Caco-2 (cell line): ENCODE measurements at regions not wholly inside any gene's neighbourhood (a gene's known extent, or its start where the extent isn't known, plus 50 kb on each side); places are given as distances from the start of the nearest gene placed in this dataset.
"Not testable (repeated sequence)": the region's sequence is repeated elsewhere in the genome, so short reads cannot be mapped to it uniquely, and the experiment has no call there.

Experiments used
- BruUV-seq: library from RNA; stranded (reverse); fragments of 400-500 nt; replicated peaks from 2 replicates; lab custom pipeline; 2021; lab: Mats Ljungman, UMichigan
- CTCF ChIA-PET: fragments of 300-600 bp; sonication (Branson Sonifier 250); formaldehyde crosslinking; loops from one replicate; lab custom pipeline; 2022; ENCODE audit warnings: antibody characterized with exemption; lab: Charles Lee
- POLR2A ChIA-PET: fragments of 300-600 bp; sonication (Branson Sonifier 250); formaldehyde crosslinking; loops from one replicate; lab custom pipeline; 2022; ENCODE audit warnings: antibody characterized with exemption; lab: Charles Lee
- DNase-seq, 2 experiments: peaks; one replicate each; pipeline versions ENCODE4 v3.0.0 to v3.0.0-alpha.2; 2020 to 2022
- H3K27me3 ChIP-seq: replicated peaks from 2 replicates; pipeline ENCODE4 v1.6.0; 2011; ENCODE audit warnings: low read length; ENCODE audit not compliant: control insufficient read depth, insufficient read depth
- H3K36me3 ChIP-seq: 2 replicates; pipeline ENCODE4 v1.5.1; 2011; ENCODE audit warnings: low read length; ENCODE audit not compliant: control insufficient read depth, insufficient read depth
- H3K4me1 ChIP-seq: fragments of 250-450 bp; sonication (Bioruptor Pico); 2 replicates; pipeline ENCODE4 v1.5.1; 2020; ENCODE audit warnings: mild to moderate bottlenecking
- H3K4me3 ChIP-seq: 2 replicates; pipeline ENCODE4 v1.5.1; 2011; ENCODE audit warnings: low read depth, mild to moderate bottlenecking, control low read depth, low read length
- H3K9me3 ChIP-seq: fragments of 250-450 bp; sonication (Bioruptor Pico); 2 replicates; pipeline ENCODE4 v1.5.1; 2020; ENCODE audit warnings: mild to moderate bottlenecking, moderate library complexity
- H3K27ac Mint-ChIP-seq: one replicate; pipeline ENCODE4 v1.8.0; 2022; ENCODE audit warnings: mixed read lengths; ENCODE audit not compliant: unreplicated experiment
- H3K27me3 Mint-ChIP-seq: one replicate; pipeline ENCODE4 v1.8.0; 2022; ENCODE audit warnings: mixed read lengths; ENCODE audit not compliant: insufficient read depth, unreplicated experiment
- H3K36me3 Mint-ChIP-seq: one replicate; pipeline ENCODE4 v1.8.0; 2022; ENCODE audit warnings: mild to moderate bottlenecking, mixed read lengths; ENCODE audit not compliant: insufficient read depth, unreplicated experiment
- H3K4me1 Mint-ChIP-seq: one replicate; pipeline ENCODE4 v1.8.0; 2022; ENCODE audit warnings: low read depth, mixed read lengths; ENCODE audit not compliant: unreplicated experiment
- H3K4me3 Mint-ChIP-seq: one replicate; pipeline ENCODE4 v1.8.0; 2022; ENCODE audit warnings: mild to moderate bottlenecking, moderate library complexity, mixed read lengths; ENCODE audit not compliant: unreplicated experiment
- H3K9me3 Mint-ChIP-seq: one replicate; pipeline ENCODE4 v1.8.0; 2022; ENCODE audit warnings: mixed read lengths; ENCODE audit not compliant: unreplicated experiment
- intact Hi-C: fragments of 100-400 bp; cut with micrococcal nuclease; formaldehyde crosslinking; loops from one replicate; pipeline ENCODE4 v1.10.0; 2022; ENCODE audit not compliant: unreplicated experiment
- TF ChIP-seq, protein P1 (sequence below), 2 experiments: fragments of 200-600 bp in 1 of 2; IDR thresholded peaks; 1 replicate in 1 of 2; 2 replicates in 1 of 2; pipeline versions ENCODE4 v1.5.1 to v1.8.0; 2011 to 2022; ENCODE audit warnings: antibody characterized with exemption in 1 of 2, control low read depth in 1 of 2, inconsistent platforms in 1 of 2, low read depth in 1 of 2, low read length in 1 of 2, mild to moderate bottlenecking in 1 of 2, moderate library complexity in 1 of 2; ENCODE audit not compliant: insufficient read depth in 1 of 2, severe bottlenecking in 1 of 2, unreplicated experiment in 1 of 2

DNA sequence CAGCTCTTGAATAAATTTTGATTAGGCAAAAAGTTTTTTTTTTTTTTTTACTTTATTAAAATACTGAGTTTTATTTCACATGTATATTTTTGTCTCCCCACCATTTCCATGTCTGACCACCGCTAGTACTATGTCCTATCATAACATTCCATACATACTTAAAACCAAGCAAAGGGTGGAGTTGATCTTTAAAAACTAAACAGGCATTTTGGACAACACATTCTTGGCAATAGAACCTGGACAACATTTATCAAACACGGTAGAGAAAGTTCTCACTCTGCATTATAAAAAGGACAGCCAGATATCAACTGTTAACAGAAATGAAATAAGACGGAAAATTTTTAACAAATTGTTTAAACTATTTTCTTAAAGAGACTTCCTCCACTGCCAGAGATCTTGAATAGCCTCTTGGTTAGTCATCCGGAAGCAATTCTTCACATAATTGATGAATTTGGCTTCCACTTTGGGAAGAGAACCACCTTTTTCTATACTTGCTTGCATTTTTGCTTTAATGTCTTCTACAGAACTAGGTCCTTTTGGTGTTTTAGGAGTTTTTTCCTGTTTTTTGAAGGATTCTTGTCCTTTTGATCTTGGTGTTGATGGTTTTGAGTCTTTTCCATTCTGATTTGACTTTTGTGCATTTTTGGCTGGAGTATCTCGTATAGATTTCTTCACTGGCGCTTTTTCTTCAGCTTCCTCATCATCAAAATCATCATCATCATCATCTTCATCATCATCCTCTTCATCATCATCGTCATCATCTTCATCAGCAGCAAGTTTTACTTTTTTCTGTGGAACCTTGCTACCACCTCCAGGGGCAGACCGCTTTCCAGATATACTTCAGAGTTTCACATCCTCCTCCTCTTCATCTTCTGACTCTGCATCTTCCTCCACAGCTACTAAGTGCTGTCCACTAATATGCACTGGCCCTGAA is 58.7 kb downstream of the POU5F2 start:
- POLR2A ChIA-PET, DNase-seq, H3K36me3 ChIP-seq, H3K27me3 Mint-ChIP-seq, H3K27ac Mint-ChIP-seq, H3K4me1 Mint-ChIP-seq, H3K4me3 ChIP-seq, H3K36me3 Mint-ChIP-seq, CTCF ChIA-PET, H3K9me3 Mint-ChIP-seq, H3K27me3 ChIP-seq, H3K4me3 Mint-ChIP-seq, H3K9me3 ChIP-seq, H3K4me1 ChIP-seq: not testable (repeated sequence)
- TSS peak; percentile 95 for BruUV-seq
- intact Hi-C loops = loop anchor here (5.0 kb wide), 1 partner anchor 100 kb away; the partner anchor contains the start of genes NR2F1 and NR2F1-AS1

DNA sequence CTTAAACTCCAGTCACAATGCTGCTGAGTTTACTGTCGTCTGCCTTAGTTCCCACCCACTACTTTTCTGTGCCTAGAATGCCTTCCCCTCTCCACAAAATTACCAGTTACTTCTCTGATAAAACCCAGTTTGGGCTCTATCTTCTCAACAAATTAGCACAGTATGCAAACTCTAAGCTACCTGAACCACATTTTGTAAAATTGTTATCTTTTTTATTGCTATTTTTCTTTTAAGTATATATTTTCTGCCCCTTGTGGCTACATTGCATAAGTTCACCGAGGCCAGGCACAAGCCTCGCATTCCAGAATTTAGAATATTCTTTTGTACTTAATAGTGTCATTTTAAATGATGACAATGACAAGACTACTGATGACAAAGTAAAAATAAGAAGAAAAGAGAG is 60.0 kb downstream of the POU5F2 start:
- DNase-seq = no peak
- Mint-ChIP-seq H3K4me3 (no peak overlapping the region), H3K9me3 (no peaks in the 10 kb centered on the region), H3K36me3 (no peaks in the 10 kb centered on the region), H3K27me3 (no peaks in the 10 kb centered on the region), H3K27ac (no peak overlapping the region), H3K4me1 (no peaks in the 10 kb centered on the region)
- Histone ChIP-seq H3K9me3 (no peaks in the 10 kb centered on the region), H3K4me3 (no peak overlapping the region), H3K27me3 (no peaks in the 10 kb centered on the region), H3K36me3 (no peaks in the 10 kb centered on the region), H3K4me1 (no peaks in the 10 kb centered on the region)
- TF ChIP-seq, protein P1, sequence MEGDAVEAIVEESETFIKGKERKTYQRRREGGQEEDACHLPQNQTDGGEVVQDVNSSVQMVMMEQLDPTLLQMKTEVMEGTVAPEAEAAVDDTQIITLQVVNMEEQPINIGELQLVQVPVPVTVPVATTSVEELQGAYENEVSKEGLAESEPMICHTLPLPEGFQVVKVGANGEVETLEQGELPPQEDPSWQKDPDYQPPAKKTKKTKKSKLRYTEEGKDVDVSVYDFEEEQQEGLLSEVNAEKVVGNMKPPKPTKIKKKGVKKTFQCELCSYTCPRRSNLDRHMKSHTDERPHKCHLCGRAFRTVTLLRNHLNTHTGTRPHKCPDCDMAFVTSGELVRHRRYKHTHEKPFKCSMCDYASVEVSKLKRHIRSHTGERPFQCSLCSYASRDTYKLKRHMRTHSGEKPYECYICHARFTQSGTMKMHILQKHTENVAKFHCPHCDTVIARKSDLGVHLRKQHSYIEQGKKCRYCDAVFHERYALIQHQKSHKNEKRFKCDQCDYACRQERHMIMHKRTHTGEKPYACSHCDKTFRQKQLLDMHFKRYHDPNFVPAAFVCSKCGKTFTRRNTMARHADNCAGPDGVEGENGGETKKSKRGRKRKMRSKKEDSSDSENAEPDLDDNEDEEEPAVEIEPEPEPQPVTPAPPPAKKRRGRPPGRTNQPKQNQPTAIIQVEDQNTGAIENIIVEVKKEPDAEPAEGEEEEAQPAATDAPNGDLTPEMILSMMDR (IDR thresholded peaks at IDR 0.05; ENCODE audit: insufficient read depth in 1 of 2, low read depth in 1 of 2, low read length in 1 of 2, severe bottlenecking in 1 of 2, unreplicated experiment in 1 of 2) = peak; percentile 32 to 52
- intact Hi-C loops = loop anchor here (5.0 kb wide), 1 partner anchor 99 kb away; the partner anchor contains the start of genes NR2F1 and NR2F1-AS1
- ChIA-PET CTCF (no interaction called here), POLR2A (no interaction called here)
- no TSS peak for BruUV-seq

DNA sequence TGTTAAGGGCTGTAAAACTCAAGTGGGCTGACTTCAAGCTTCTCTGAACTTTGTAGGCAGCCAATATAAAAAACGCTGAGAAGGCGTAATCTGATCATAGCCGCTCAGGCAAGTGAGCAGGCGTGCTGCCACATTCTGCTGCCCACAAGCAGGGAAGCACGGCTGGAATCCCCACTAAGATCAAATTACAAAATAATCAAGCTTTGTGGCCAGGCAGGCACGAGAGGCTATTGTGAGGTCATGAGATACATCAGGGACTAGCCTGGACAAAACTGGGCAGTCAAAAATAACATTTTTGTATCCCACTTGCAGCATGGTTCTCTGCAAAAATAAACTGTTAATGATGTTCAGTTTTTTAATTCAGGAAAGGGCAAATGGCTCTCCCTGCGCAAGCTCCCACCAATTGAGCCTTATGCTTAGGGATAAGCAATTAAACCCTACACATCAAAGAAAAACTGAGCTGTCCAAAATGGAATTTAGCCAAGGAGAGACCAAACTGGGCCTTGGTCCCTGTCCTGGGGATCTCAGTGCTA is 64.0 kb downstream of the POU5F2 start:
- Mint-ChIP-seq H3K4me1 (no peaks in the 10 kb centered on the region), H3K4me3 (no peak overlapping the region), H3K27me3 (no peaks in the 10 kb centered on the region), H3K36me3 (no peaks in the 10 kb centered on the region), H3K27ac (no peak overlapping the region), H3K9me3 (no peaks in the 10 kb centered on the region)
- no TSS peak for BruUV-seq
- Histone ChIP-seq H3K4me3 (no peak overlapping the region), H3K36me3 (no peaks in the 10 kb centered on the region), H3K9me3 (no peaks in the 10 kb centered on the region), H3K27me3 (no peaks in the 10 kb centered on the region), H3K4me1 (0 out of 2 replicates have a peak, but pooled peaks cover 5% of the 10 kb centered on the region)
- DNase-seq = no peak
- intact Hi-C loops = no loop called here
- POLR2A ChIA-PET = no interaction called here
- TF ChIP-seq, protein P1 (IDR thresholded peaks at IDR 0.05; ENCODE audit: insufficient read depth in 1 of 2, low read depth in 1 of 2, low read length in 1 of 2, severe bottlenecking in 1 of 2, unreplicated experiment in 1 of 2) = no peak
- CTCF ChIA-PET = no interaction called here
